HG02798 (cell line): ENCODE measurements at regions not wholly inside any gene's neighbourhood (a gene's known extent, or its start where the extent isn't known, plus 50 kb on each side); places are given as distances from the start of the nearest gene placed in this dataset.

ENCODE experiments used
- ATAC-seq: cut with Tn5 transposase; IDR thresholded peaks from one replicate; pipeline ENCODE4 v1.9.1; 2021; ENCODE audit warnings: mild to moderate bottlenecking; ENCODE audit not compliant: unreplicated experiment, poor library complexity

DNA sequence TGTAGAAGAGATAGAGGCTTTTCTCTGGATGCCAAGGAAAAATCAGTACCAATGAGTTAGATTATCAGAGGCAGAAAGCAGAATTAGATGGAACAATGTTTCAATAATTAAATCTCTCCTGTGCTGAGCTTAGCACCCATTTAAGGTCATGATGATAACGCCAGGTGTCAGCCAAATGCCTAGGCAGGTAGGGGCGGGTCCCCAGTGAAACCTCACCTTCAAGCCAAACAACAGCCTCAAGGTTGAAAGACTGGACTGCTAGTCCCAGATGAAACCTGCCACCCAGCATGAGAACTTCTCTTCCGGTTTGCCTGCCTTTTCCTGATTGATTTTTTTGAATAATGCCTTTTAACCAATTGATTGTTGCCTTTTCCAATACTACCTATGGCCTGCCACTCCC, 363.0 kb downstream of the PLOD2 start:
- ATAC-seq: no peak

DNA sequence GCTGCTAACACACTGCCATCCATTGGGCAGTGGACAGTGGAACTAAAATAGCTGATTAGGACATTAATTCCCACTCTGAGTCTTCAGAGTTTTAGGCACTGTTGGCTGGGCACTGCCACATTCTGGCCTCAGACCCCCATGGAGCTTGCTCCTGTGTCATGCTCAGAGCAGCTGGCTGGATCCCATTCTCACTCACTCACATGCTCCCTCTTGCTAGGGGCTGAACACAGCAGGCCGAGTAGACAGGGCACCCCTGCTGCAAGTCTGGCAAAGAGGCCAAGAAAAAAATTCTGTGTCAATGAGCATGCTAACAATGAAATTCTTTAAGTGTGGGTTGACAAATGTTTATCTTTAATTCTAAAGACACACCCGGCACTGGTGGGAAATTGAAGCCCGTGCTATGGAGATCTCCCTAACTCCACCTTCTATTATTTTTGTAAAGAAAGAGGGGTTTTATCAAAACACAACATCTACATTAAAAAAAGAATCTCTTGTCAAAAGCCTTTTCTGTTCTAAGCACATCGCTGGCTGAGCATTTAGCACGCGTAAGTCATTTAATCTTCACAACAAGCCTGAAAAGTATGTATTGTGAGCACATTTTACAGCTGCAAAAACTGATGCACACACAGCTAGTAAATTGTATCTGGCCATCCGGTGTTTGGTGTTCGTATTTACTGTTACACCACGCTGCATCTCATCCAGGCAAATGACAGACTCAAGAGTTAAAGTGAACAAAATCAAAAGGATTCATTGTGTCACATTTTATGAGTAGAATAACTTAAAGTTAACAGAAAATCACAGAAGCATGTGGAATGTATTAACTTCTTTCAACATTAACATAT, 362.1 kb downstream of the PLOD2 start:
- no peak for ATAC-seq

GRCh38 chr3:145801696-145802095, 359.3 kb downstream of the PLOD2 start:
- ATAC-seq: no peak

DNA sequence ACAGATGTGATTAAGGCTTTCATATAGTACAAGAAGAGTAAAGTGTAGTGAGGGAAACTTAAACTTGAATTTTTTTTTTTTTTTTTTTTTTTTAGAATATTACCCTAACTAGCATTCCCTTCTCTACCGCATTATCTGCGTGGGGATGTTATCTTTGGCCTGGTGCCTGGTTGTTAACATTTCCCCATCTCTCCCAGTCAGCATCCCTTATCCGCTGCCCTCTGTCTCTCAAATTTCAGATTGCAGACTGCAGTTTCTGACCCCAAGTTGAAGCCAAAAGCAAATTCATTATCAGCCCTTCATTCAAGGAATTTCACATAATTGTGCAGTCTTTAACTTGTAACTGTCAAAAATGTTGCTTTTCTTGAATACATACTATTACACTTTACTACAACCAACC, 353.0 kb downstream of the PLOD2 start:
- ATAC-seq: no peak

DNA sequence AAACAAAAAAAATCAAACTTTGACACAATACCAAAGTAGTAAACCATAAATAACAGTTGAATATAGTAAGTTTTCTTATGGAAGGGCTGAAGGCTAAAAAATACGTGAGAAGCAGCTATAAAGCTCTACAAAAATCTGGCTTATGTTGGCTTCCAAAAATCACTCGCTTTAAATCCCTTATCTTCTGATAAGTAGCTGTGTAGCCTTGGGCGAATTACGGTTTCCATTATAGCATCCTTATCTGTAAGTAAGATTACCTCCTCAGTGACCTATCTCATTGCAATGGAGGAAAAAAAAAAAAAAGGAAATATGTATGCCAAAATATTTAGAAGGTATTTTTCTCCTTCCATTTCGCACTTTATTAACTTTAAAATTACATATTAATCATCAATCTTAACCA, 348.6 kb downstream of the PLOD2 start:
- ATAC-seq: no peak

DNA sequence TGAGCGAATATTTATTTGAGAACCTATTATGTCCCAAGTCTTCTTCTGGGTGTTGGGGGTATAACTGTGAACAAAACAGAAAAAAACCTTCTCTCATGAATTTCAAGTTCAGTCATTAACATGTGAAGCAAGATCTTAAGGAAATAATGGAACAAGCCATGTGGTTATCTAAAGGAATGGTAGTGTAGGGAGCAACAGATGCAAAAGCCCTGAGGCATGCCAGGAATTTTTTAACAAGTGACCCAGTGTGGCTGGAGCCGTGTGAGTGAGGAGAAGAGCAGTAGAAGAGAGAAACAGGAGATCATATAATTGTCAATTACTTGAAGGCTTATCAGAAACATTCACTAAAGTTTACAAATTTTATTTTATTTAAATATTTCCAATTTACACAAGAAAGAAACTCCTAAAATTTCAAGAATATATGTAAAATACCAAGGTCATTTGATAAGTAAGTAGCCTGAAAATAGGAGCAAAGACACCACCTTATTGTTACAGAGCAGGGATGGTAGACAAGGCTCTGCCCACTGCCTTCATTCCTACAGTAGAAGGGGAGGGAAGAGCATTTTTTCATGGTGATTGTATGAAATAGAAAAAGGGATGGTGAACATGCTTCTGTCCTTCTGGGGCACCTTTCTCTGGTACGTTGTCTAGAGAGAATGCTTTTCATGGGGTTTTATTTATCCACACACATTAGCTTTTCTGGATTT, 345.1 kb downstream of the PLOD2 start:
- no peak for ATAC-seq

DNA sequence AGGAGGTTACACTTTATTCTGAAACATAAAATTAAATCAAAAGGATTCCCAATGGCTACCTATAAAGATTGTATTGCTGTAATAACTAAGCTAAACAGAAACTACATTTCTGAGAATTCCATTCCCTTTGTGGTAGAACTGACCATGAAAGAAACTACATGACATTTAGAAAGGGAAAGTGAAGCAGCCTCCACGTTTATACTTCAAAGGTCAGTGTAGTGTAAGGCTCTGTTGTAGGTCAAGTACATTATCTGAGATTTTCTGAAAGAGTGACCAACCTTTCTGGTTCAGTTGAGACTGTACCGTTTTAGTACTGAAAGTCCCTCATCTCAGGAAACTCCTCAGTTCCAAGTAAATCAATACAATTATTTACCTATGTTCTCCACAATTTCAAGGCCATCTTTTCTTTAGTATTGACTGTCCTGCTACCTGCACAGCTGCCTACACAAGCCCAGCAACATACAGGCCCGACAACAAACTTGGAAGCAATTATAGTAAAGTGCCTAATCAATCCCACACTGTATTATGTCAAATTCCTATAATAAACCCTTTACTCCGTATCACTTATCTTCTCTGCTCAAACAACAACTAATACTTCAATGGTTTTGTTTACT, 343.0 kb downstream of the PLOD2 start:
- peak; percentile 78 for ATAC-seq

- ATAC-seq: no peak
Measured at GRCh38 chr3:145820170-145820569, 340.8 kb downstream of the PLOD2 start.

- ATAC-seq: no peak
Measured at GRCh38 chr3:145842294-145842902, 318.6 kb downstream of the PLOD2 start.

DNA sequence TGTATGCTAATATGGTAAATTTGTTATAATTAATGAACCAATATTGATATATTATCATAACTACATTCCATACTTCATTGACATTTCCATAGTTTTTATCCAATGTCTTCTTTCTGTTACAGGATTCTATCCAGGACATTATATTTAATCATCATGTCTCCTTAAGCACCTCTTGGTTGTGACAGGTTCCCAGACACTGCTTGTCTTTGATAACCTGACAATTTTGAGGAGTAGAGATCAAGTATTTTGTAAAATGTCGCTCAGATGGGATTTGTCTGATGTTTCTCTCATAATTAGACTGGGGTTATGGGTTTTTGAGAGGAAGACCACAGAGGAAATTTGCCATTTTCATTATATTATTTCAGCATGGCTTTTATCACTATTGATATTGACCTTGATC, 317.4 kb downstream of the PLOD2 start:
- no peak for ATAC-seq

DNA sequence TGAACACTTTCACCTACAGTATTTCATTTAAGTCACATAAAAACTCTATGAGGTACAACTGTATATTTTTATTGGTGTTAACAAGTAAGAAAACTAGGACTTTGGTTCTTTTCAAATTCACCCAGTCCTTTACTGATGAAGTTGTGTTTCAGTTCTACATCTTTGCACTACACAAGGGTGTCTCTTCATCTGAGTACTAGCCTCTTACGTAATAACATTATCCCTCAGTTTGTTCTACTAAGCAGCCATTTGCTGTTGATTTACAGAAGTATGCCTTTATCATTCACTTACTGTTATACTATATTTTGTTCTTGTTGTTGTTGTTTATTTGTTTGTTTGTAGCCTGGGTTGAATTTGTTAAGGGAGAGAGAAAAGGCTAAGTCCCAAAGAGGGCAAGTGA, 311.9 kb downstream of the PLOD2 start:
- no peak for ATAC-seq

GRCh38 chr3:145854499-145854898, 306.5 kb downstream of the PLOD2 start:
- ATAC-seq: no peak

GRCh38 chr3:145857956-145858355, 303.0 kb downstream of the PLOD2 start:
- ATAC-seq: no peak

DNA sequence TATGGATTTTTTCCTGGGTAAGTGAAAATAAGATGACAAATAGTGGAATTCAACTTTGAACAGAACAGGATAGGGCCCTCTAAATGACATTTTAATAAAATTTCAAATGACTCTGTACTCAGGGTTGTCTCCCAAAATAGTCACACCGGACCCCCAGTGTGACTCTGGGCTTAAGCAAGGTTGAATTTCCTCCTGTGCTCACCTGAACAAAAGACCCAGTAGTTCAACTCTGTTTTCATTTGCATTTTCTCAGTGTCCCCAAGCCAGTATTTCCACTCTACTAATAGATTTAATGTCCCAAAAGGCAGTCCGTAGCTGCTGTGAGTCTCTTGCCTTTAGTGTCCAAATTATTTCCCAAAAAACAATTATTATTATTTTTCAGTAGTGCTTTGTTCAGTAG, 296.6 kb downstream of the PLOD2 start:
- ATAC-seq: no peak

- ATAC-seq: no peak
Measured at GRCh38 chr3:145865399-145866018, 295.5 kb downstream of the PLOD2 start.

- peak; percentile 82 for ATAC-seq
Measured at GRCh38 chr3:145869958-145870357, 291.0 kb downstream of the PLOD2 start.

GRCh38 chr3:145882436-145882835, 278.5 kb downstream of the PLOD2 start:
- ATAC-seq: no peak

DNA sequence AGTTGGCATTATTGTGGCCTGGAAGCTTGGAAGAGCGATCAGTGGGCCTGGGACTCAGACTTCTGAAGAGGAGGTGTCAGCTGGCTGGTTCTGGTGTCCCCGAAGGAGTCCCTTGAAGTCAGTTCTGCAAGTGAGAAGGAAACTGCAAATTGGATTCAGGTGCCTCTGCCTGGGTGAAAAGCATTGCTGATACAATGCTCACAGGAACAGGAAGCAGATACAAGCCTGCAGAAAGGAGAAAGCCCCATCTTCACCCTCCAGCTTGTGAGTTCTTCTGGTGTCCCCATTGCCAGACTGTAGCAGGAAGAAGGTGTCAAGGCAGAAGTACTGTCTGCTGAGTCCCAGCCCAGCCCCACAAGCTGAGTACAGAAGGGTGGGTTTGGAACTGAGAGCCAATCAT, 271.3 kb downstream of the PLOD2 start:
- ATAC-seq: peak; percentile 62

DNA sequence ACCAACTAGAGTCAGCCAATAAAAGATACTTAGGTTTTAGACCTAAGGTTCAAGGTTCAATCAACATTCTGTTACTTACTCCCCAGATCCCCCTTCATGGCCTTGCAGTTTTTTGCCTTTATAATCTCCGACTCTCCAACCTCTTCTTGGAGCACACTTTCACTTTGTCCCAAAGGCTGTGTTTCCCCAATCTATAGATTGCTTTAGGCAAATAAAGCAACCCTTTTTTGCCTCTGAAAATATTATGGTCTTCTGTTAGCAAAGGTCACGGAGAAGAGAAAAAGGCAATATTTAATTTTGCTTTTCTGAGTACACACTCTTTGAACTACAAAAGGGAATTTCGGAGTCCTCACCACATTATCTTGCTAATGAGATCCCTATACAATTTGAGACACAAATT, 268.1 kb downstream of the PLOD2 start:
- no peak for ATAC-seq

DNA sequence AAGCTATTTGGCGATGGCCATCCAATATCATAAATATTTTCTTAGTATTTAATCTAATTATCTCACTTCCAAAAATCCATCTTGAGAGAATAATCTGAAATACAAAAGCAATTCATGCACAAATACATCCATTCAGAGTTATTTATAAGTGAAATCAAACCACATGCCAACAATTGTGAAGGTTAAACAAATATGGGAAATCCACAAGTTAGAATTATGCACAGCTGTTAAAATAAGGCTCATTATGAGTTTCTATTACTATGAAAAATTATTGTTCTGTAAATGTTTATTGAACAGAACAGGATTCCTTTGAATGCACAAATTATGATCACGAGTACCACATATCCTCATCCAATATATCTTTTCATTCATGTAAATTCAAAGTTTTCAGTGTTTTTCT, 267.7 kb downstream of the PLOD2 start:
- ATAC-seq: no peak

DNA sequence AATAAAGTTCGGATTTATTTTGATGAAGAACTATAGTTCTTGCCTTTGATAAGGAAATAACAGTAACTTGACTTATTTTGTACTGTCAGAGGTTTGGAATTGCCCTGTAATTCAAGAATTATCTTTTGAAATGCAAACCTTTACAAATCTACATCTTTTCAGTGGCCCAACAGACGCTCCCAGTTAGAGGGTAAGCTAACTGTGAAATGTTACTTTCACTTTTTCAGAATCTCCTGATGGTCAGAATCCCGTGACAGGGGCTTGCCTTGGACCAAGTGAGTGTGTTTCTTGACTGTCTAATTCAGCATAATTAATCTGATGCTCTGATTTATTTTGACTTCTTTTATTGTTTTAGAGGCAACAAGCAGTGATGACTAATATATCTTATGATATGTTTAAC, 262.5 kb downstream of the PLOD2 start:
- ATAC-seq: peak; percentile 36
